SK-N-SH (cell line): ENCODE measurements at regions not wholly inside any gene's neighbourhood (a gene's known extent, or its start where the extent isn't known, plus 50 kb on each side); places are given as distances from the start of the nearest gene placed in this dataset.

Experiments
- CTCF ChIA-PET: fragments of 300-600, 350-600 bp; formaldehyde crosslinking; extraction: SDS; loops from one replicate; lab custom pipeline; 2021; lab: Yijun Ruan, JAX
- POLR2A ChIA-PET: fragments of 350-600 bp; sonication (Branson Sonifier 250); formaldehyde crosslinking; extraction: SDS; loops from one replicate; lab custom pipeline; 2020; ENCODE audit warnings: antibody characterized with exemption, inconsistent platforms; lab: Yijun Ruan, JAX
- DNase-seq: peaks from one replicate; pipeline ENCODE4 v3.0.0; 2012
- H2AFZ ChIP-seq: fragments of 200-600 bp; sonication (generic); 2 replicates; pipeline ENCODE4 v1.8.1; 2016; ENCODE audit warnings: antibody characterized with exemption, mild to moderate bottlenecking, low read depth
- H3F3A ChIP-seq: fragments of 200-600 bp; sonication (generic); replicated peaks from 2 replicates; pipeline ENCODE3; 2016; ENCODE audit warnings: antibody characterized with exemption, mild to moderate bottlenecking; ENCODE audit not compliant: insufficient read depth
- H3K27ac ChIP-seq, 2 experiments: fragments of 200-500 bp in 1 of 2; fragments of 200-600 bp in 1 of 2; sonication (Bioruptor generic) in 1 of 2; sonication (generic), shearing (Covaris generic) in 1 of 2; 2 replicates each; pipeline versions ENCODE4 v1.5.1 to v1.6.1; 2014 to 2016; ENCODE audit warnings: low read depth in 2 of 2, inconsistent platforms in 1 of 2, low read length in 1 of 2, mild to moderate bottlenecking in 1 of 2, mixed read lengths in 1 of 2
- H3K27me3 ChIP-seq: fragments of 200-600 bp; sonication (generic), shearing (Covaris generic); 2 replicates; pipeline ENCODE4 v1.6.1; 2016; ENCODE audit warnings: mixed run types; ENCODE audit not compliant: insufficient read depth
- H3K36me3 ChIP-seq, 2 experiments: fragments of 200-500 bp in 1 of 2; fragments of 200-600 bp in 1 of 2; sonication (Bioruptor generic) in 1 of 2; sonication (generic) in 1 of 2; replicated peaks in 1 of 2; 2 replicates each; pipeline versions ENCODE3 to v1.5.1; 2014 to 2016; ENCODE audit warnings: low read length in 1 of 2, mild to moderate bottlenecking in 1 of 2; ENCODE audit not compliant: insufficient read depth in 2 of 2, control insufficient read depth in 1 of 2
- H3K4me1 ChIP-seq, 2 experiments: fragments of 200-500 bp in 1 of 2; fragments of 200-600 bp in 1 of 2; sonication (Bioruptor generic) in 1 of 2; sonication (generic), shearing (Covaris generic) in 1 of 2; 2 replicates each; pipeline versions ENCODE4 v1.5.1 to v1.6.1; 2014 to 2016; ENCODE audit warnings: low read depth in 1 of 2, low read length in 1 of 2, mixed run types in 1 of 2; ENCODE audit not compliant: insufficient read depth in 2 of 2, control insufficient read depth in 1 of 2
- H3K4me2 ChIP-seq: fragments of 200-600 bp; sonication (generic), shearing (Covaris generic); 2 replicates; pipeline ENCODE4 v1.6.1; 2017; ENCODE audit warnings: mixed run types
- H3K4me3 ChIP-seq, 2 experiments: fragments of 200-500 bp in 1 of 2; fragments of 200-600 bp in 1 of 2; sonication (Bioruptor generic) in 1 of 2; sonication (generic), shearing (Covaris generic) in 1 of 2; 2 replicates each; pipeline versions ENCODE4 v1.5.1 to v1.8.1; 2014 to 2016; ENCODE audit warnings: low read depth in 2 of 2, inconsistent platforms in 1 of 2, low read length in 1 of 2, mild to moderate bottlenecking in 1 of 2, mixed read lengths in 1 of 2, moderate library complexity in 1 of 2
- H3K79me2 ChIP-seq: fragments of 200-600 bp; sonication (generic); 2 replicates; pipeline ENCODE4 v1.8.1; 2017; ENCODE audit warnings: mild to moderate bottlenecking; ENCODE audit not compliant: insufficient read depth
- H3K9ac ChIP-seq: fragments of 200-600 bp; sonication (generic); 2 replicates; pipeline ENCODE4 v1.6.1; 2017; ENCODE audit warnings: mixed run types
- H3K9me2 ChIP-seq: fragments of 200-600 bp; sonication (generic); 2 replicates; pipeline ENCODE4 v1.6.1; 2017; ENCODE audit warnings: mixed run types
- H3K9me3 ChIP-seq: fragments of 200-600 bp; sonication (generic); 2 replicates; pipeline ENCODE4 v1.6.1; 2017; ENCODE audit warnings: mixed run types, mild to moderate bottlenecking, moderate library complexity
- H4K20me1 ChIP-seq: fragments of 200-600 bp; sonication (generic); 2 replicates; pipeline ENCODE4 v1.6.1; 2017; ENCODE audit warnings: mild to moderate bottlenecking, mixed run types; ENCODE audit not compliant: insufficient read depth
- EZH2phosphoT487 ChIP-seq: fragments of 200-600 bp; sonication (generic); IDR thresholded peaks from 2 replicates; pipeline ENCODE4 v1.6.1; 2017; ENCODE audit warnings: low read depth, mixed run types, mild to moderate bottlenecking, antibody characterized with exemption, moderate library complexity, borderline replicate concordance
- JUND ChIP-seq: IDR thresholded peaks from 2 replicates; pipeline ENCODE4 v1.4.0; 2012
- MXI1 ChIP-seq: IDR thresholded peaks from 2 replicates; pipeline ENCODE4 v1.6.1; 2012; ENCODE audit warnings: mild to moderate bottlenecking, low read depth, low read length, improper control_type of control experiment
- RAD21 ChIP-seq: IDR thresholded peaks from 2 replicates; pipeline ENCODE4 v1.6.1; 2012; ENCODE audit warnings: mild to moderate bottlenecking, low read length
- RCOR1 ChIP-seq: fragments of 150-350 bp; IDR thresholded peaks from 2 replicates; pipeline ENCODE4 v1.6.1; 2017; ENCODE audit warnings: antibody characterized with exemption, low read length
- RFX5 ChIP-seq: IDR thresholded peaks from 2 replicates; pipeline ENCODE4 v1.6.1; 2012; ENCODE audit warnings: mild to moderate bottlenecking, improper control_type of control experiment, low read length
- RXRA ChIP-seq: IDR thresholded peaks from 2 replicates; pipeline ENCODE4 v1.4.0; 2012; ENCODE audit warnings: low read depth, mild to moderate bottlenecking, borderline replicate concordance
- TAF1 ChIP-seq: IDR thresholded peaks from 2 replicates; pipeline ENCODE4 v1.6.1; 2012; ENCODE audit warnings: low read depth, mild to moderate bottlenecking, low read length, moderate library complexity, borderline replicate concordance
- TCF12 ChIP-seq: IDR thresholded peaks from 2 replicates; pipeline ENCODE4 v1.4.0; 2012
- WGBS: methylation state at CpG from one replicate; pipeline ENCODE4 v1.1.6; 2017; ENCODE audit warnings: low lambda C conversion rate; 5-methylcytosine and 5-hydroxymethylcytosine counted together
- TF ChIP-seq, protein P1 (sequence below): IDR thresholded peaks from 2 replicates; pipeline ENCODE4 v1.6.1; 2012; ENCODE audit warnings: mild to moderate bottlenecking, low read depth, low read length, moderate library complexity
- TF ChIP-seq, protein P2 (sequence below): fragments of 200-600 bp; sonication (generic); IDR thresholded peaks from 2 replicates; pipeline ENCODE4 v1.6.1; 2017; ENCODE audit warnings: antibody characterized with exemption, mild to moderate bottlenecking, moderate library complexity
- TF ChIP-seq, protein P3 (sequence below): fragments of 150-350 bp; IDR thresholded peaks from 2 replicates; pipeline ENCODE4 v1.6.1; 2016; ENCODE audit warnings: mild to moderate bottlenecking, low read depth, low read length
- TF ChIP-seq, protein P4 (sequence below): IDR thresholded peaks from 2 replicates; pipeline ENCODE4; 2012

DNA sequence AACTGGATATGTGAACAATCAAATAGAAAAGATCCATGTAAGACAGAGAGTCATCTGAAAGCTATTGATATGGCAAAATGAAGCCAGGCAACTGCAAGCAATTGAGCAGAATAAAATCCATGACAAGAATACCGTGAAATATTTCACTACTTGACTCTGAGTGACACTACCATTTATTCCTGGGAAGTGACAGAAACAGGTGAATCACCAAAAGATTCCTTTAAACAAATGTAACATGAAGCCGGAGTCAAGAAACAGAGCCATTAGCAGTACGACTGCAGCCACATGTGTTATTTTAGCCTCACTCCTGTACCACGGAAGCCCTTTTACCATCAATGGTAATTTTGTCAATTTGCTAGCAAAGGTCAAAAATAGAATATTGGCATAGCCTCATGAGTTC is 197.7 kb upstream of the POT1 start:
- 71% methylated on average over 4 of the region's 4 CpGs for WGBS
- no peak for DNase-seq
- no peak overlapping the region for H3K4me3 ChIP-seq
- CTCF ChIA-PET = interaction anchor here (1.6 kb wide), 1 partner anchor 10 kb away, joined by 6 read pairs; no protein-coding TSS in a partner anchor
- no peaks in the 10 kb centered on the region for H3K36me3 ChIP-seq
- no peaks in the 10 kb centered on the region for H3K9me2 ChIP-seq
- H3K27ac ChIP-seq = no peak overlapping the region
- H3K9ac ChIP-seq = no peak overlapping the region
- H4K20me1 ChIP-seq = no peaks in the 10 kb centered on the region
- no peaks in the 10 kb centered on the region for H3K27me3 ChIP-seq
- POLR2A ChIA-PET = no interaction called here
- no peak overlapping the region for H3K4me2 ChIP-seq
- no peaks in the 10 kb centered on the region; a peak in 1 of 4 replicates for H3K4me1 ChIP-seq
- no peak overlapping the region for H2AFZ ChIP-seq
- no peaks in the 10 kb centered on the region for H3F3A ChIP-seq
- no peaks in the 10 kb centered on the region for H3K79me2 ChIP-seq
- no peaks in the 10 kb centered on the region for H3K9me3 ChIP-seq
- TF ChIP-seq RAD21 = no peak
- TF ChIP-seq, protein P1, sequence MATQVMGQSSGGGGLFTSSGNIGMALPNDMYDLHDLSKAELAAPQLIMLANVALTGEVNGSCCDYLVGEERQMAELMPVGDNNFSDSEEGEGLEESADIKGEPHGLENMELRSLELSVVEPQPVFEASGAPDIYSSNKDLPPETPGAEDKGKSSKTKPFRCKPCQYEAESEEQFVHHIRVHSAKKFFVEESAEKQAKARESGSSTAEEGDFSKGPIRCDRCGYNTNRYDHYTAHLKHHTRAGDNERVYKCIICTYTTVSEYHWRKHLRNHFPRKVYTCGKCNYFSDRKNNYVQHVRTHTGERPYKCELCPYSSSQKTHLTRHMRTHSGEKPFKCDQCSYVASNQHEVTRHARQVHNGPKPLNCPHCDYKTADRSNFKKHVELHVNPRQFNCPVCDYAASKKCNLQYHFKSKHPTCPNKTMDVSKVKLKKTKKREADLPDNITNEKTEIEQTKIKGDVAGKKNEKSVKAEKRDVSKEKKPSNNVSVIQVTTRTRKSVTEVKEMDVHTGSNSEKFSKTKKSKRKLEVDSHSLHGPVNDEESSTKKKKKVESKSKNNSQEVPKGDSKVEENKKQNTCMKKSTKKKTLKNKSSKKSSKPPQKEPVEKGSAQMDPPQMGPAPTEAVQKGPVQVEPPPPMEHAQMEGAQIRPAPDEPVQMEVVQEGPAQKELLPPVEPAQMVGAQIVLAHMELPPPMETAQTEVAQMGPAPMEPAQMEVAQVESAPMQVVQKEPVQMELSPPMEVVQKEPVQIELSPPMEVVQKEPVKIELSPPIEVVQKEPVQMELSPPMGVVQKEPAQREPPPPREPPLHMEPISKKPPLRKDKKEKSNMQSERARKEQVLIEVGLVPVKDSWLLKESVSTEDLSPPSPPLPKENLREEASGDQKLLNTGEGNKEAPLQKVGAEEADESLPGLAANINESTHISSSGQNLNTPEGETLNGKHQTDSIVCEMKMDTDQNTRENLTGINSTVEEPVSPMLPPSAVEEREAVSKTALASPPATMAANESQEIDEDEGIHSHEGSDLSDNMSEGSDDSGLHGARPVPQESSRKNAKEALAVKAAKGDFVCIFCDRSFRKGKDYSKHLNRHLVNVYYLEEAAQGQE = no peak
- no peak for TF ChIP-seq RXRA
- TF ChIP-seq, protein P2, sequence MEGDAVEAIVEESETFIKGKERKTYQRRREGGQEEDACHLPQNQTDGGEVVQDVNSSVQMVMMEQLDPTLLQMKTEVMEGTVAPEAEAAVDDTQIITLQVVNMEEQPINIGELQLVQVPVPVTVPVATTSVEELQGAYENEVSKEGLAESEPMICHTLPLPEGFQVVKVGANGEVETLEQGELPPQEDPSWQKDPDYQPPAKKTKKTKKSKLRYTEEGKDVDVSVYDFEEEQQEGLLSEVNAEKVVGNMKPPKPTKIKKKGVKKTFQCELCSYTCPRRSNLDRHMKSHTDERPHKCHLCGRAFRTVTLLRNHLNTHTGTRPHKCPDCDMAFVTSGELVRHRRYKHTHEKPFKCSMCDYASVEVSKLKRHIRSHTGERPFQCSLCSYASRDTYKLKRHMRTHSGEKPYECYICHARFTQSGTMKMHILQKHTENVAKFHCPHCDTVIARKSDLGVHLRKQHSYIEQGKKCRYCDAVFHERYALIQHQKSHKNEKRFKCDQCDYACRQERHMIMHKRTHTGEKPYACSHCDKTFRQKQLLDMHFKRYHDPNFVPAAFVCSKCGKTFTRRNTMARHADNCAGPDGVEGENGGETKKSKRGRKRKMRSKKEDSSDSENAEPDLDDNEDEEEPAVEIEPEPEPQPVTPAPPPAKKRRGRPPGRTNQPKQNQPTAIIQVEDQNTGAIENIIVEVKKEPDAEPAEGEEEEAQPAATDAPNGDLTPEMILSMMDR = no peak
- TF ChIP-seq MXI1 = no peak
- TF ChIP-seq RFX5 = no peak
- no peak for TF ChIP-seq RCOR1
- no peak for TF ChIP-seq JUND
- TF ChIP-seq EZH2phosphoT487 = no peak

DNA sequence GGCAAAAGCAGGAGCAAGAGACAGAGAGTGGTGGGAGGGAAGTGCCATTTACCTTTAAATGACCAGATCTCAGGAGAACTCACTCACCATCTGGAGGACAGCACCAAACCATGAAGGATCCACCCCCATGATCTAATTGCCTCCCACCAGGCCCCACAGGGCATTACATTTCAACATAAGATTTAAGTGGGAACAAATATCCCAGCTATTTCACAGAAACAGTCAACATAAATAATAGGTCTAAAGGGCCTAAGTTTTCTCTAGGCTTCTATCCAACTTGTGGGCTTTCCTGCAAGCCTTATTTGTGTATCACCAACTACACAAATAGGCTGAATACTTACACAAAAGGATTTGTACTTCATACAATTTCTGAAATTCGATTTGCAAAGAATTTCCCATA is 196.8 kb upstream of the POT1 start:
- H3K27me3 ChIP-seq = no peaks in the 10 kb centered on the region
- POLR2A ChIA-PET = no interaction called here
- no peaks in the 10 kb centered on the region; a peak in 1 of 4 replicates for H3K4me1 ChIP-seq
- H3F3A ChIP-seq = no peaks in the 10 kb centered on the region
- H3K9ac ChIP-seq = no peak overlapping the region
- no peaks in the 10 kb centered on the region for H3K36me3 ChIP-seq
- 7% methylated on average over 1 of the region's 1 CpG for WGBS
- CTCF ChIA-PET = interaction anchor here (1.6 kb wide), 1 partner anchor 11 kb away, joined by 6 read pairs; no protein-coding TSS in a partner anchor
- no peaks in the 10 kb centered on the region for H3K9me2 ChIP-seq
- H3K4me3 ChIP-seq = no peak overlapping the region
- H3K27ac ChIP-seq = no peak overlapping the region
- no peak for DNase-seq
- no peaks in the 10 kb centered on the region for H3K9me3 ChIP-seq
- no peaks in the 10 kb centered on the region for H4K20me1 ChIP-seq
- H3K79me2 ChIP-seq = no peaks in the 10 kb centered on the region
- no peak overlapping the region for H3K4me2 ChIP-seq
- H2AFZ ChIP-seq = no peak overlapping the region
- TF ChIP-seq, protein P1 = no peak
- no peak for TF ChIP-seq TAF1
- no peak for TF ChIP-seq RFX5
- TF ChIP-seq, protein P3, sequence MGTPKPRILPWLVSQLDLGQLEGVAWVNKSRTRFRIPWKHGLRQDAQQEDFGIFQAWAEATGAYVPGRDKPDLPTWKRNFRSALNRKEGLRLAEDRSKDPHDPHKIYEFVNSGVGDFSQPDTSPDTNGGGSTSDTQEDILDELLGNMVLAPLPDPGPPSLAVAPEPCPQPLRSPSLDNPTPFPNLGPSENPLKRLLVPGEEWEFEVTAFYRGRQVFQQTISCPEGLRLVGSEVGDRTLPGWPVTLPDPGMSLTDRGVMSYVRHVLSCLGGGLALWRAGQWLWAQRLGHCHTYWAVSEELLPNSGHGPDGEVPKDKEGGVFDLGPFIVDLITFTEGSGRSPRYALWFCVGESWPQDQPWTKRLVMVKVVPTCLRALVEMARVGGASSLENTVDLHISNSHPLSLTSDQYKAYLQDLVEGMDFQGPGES = no peak
- TF ChIP-seq, protein P4, sequence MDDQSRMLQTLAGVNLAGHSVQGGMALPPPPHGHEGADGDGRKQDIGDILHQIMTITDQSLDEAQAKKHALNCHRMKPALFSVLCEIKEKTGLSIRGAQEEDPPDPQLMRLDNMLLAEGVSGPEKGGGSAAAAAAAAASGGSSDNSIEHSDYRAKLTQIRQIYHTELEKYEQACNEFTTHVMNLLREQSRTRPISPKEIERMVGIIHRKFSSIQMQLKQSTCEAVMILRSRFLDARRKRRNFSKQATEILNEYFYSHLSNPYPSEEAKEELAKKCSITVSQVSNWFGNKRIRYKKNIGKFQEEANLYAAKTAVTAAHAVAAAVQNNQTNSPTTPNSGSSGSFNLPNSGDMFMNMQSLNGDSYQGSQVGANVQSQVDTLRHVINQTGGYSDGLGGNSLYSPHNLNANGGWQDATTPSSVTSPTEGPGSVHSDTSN = no peak
- TF ChIP-seq TCF12 = no peak
